ENCODE measurements at regions not wholly inside any gene's neighbourhood (a gene's known extent, or its start where the extent isn't known, plus 50 kb on each side); places are given as distances from the start of the nearest gene placed in this dataset.
A peak's percentile ranks its signal among the peaks of the same experiment; 100 is the strongest.
"Not testable (repeated sequence)": the region's sequence is repeated elsewhere in the genome, so short reads cannot be mapped to it uniquely, and the experiment has no call there.

DNA sequence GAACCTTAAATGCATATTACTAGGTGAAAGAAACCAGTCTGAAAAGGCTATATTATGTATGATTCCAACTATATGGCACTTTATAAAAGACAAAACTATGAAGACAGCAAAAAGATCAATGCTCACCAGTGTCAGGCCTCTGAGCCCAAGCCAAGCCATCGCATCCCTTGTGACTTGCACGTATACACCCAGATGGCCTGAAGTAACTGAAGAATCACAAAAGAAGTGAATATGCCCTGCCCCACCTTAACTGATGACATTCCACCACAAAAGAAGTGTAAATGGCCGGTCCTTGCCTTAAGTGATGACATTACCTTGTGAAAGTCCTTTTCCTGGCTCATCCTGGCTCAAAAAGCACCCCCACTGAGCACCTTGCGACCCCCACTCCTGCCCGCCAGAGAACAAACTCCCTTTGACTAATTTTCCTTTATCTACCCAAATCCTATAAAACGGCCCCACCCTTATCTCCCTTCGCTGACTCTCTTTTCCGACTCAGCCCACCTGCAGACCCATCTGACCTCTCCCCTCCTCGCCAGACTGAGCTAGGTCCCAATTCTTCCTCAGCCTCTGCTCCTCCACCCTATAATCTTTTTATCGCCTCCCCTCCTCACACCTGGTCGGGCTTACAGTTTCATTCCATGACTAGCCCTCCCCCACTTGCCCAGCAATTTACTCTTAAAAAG is 1239.5 kb downstream of the OLFM4 start:
- not testable (repeated sequence) for DNase-seq

DNA sequence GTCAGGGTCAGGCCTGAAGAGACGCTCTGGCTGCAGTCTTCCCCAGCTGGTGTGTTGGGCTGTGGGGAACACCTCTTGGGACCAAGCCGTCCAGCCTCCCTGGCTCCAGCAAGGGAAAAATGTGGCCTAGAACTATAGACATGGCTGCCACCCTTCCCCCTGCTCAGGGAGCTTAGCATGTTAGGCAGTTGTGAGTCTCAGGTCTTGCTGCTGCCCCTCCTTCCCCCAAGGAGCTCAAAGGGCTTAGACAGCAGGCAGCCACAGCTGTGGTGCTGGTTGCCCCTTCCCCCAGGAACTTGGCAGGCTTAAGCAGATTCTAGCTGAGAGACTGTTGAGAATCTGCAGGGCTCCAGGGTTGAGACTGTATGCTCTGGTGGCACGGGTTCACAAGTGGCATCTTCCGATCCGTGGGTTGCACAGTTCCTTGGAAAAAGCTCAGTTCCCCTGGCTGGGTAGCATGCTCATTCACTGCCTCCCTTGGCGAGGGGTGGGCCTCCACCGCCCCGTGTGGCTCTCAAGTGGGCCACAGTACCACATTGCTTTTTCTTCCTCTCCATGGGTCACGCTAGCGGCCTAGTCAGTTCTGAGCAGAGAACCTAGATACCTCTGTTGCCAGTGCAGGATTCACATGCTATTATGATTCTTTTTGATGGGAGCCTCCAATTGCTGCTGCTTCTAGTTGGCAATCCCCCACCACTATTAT is 1258.6 kb downstream of the OLFM4 start:
- DNase-seq: no peak

DNA sequence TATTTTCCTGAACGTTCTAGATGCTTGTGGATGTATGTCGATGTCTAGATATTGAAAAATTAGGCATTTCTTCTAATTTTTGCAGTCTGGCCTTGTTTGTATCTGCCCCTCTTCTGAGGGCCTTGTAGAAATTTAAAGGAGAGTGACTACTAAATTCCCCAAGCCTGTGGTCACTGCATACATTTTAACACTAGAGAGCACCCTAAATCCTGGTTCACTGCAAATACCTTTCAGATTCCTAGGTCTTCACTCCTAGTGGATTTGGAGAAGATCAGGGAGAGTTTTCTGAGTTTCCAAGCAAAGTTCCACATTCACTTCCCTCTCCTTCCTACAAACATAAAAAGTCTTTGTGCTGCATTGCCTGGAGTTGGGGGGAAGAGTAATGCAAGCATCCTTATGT is 1272.5 kb downstream of the OLFM4 start:
- no peak for DNase-seq

DNA sequence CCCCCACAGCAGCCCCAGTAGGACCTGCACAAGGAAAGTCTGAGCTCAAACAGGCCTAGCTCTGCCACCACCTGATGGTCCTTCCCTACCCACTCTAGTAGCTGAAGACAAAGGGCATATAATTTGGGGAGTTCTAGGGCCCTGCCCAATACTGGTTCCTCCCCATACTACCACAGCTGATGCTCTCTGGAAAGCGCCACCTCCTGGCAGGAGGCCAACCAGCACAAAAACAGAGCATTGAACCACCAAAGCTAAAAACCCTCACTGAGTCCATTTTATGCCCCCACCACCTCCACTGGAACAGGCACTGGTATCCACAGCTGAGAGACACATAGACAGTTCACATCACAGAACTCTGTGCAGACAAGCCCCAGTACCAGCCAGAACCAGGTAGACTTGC is 1276.8 kb downstream of the OLFM4 start:
- DNase-seq: no peak

DNA sequence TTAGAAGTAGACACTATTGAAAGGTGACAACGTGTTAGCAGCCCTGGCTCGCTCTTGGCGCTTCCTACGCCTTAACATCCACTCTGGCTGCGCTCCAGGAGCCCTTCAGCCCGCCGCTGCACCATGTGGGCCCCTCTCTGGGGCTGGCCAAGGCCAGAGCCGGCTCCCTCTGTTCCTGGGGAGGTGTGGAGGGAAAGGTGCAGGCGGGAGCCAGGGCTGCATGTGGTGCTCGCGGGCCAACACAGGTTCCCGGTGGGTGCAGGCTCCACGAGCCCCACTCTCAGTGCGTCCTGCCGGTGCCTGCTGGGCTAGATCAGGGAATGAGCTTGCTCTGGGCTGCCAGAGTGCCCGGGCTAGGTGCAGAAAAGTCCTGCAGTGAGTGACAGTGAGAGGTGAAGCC is 1284.3 kb downstream of the OLFM4 start:
- no peak for DNase-seq

DNA sequence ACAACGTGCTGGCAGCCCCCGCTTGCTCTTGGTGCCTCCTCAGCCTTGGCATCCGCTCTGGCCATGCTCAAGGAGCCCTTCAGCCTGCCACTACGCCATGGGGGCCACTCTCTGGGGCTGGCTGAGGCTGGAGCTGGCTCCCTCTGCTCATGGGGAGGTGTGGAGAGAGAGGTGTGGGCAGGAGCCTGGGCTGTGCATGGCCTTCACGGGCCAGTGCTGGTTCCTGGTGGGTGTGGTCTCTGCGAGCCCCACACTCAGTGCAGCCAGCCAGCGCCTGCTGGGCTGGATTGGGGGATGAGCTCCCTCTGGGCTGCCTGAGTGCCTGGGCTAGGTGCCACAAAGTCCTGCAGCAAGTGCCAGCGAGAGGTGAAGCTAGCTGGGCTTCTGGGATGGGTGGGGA is 1289.1 kb downstream of the OLFM4 start:
- no peak for DNase-seq

DNA sequence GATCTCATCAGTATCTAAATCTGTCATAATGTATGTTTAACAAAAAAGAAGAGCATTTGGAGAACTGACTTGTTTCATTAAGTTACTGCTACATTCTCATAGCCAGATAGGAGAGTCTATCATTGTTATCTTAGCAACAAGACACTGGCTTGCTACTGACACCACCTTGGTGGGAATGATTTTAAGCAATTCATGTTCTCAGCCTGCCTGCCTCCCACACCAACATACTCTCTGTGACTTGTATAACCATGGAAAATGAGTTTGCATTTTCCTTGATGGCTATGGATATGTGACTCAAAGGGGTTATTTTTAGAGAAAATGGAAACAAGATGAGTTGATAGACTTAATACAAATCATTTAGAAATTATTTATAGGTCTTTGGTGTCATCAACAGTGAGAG is 1308.9 kb downstream of the OLFM4 start:
- DNase-seq: no peak

DNA sequence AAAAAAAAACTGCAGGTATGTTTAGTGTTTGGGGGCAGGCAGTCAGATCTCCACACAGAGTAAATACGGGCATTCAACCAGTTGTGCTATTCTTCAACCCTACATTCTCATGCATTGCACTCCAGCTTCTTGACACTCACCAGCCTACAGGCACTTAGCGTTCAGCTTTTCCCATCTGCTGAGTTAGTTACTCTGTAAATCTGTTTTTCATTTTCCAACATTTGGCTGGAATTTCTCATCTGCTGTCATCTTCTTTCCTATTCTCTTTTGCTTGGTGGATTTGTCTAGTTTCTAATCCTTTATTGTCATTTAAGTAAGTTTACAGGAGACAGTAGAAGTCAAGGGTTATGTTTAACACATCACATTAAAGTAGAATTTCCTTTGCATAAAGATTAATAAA is 1318.9 kb downstream of the OLFM4 start:
- no peak for DNase-seq

DNA sequence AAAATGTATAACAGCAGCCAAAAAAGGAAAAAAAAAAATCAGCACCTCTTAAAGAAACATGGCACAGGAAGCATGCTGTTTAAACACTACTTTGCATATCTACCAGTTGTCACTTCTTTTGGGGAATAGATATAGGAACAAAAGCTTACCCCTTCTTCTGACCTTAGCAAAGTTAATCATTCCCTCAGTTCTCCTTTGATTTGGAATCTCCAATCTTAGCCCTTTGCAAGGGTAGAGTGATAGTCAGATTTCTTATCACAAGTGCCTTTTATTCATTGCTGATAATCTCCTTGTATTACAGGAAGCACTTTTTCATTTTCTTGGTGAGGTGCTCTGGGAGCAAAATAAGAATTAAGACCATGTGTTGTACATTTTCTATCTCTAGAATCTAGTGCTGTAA is 1327.6 kb downstream of the OLFM4 start:
- no peak for DNase-seq

DNA sequence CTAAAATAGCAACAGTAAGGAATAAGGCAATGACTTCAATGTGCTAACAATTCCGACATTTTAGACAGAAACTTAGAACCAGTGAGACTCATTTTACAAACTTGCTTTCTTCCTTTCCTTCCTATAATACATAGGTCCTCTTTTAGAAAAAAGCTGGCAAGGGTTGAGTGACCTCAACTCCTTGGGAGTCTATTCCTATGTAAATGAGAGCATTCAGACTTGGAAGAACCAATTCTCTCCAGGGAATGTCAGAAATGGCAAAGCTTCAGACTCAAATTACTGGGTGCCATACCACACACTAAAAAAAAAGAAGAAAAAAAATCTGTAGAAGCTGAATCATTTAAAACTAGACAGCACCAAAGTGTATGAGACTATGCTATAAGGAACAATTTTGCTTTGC is 1328.2 kb downstream of the OLFM4 start:
- DNase-seq: no peak

DNA sequence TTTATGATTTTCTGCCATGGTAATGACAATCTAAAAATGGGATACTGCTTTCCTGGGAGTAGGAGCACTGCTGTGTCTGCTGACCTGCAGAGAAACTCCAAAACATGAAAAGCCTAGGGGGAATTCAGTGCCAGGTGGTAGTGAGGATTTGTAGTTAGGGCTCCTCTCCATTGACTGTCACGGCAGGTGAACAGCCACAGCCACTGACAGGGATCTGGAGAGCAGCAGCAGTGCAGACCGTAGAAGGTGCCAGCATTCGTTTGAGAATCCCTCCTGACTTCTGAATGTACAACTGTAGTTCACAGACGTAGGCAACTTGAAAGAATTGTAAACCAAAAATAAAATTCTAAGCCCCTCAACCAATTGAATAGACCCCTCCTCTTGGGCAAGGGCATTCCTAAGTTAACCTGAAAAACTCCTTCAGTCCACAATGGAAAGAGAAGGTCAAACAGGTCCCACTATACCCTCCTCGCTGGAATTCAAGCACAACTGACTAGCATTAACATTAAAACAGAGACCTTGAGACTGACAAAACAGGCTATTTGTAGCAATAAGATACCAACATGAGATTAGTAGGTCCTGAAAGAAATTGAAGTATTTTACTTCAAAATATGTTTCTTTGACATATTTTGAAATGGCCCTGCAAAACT is 1328.8 kb downstream of the OLFM4 start:
- DNase-seq: no peak

DNA sequence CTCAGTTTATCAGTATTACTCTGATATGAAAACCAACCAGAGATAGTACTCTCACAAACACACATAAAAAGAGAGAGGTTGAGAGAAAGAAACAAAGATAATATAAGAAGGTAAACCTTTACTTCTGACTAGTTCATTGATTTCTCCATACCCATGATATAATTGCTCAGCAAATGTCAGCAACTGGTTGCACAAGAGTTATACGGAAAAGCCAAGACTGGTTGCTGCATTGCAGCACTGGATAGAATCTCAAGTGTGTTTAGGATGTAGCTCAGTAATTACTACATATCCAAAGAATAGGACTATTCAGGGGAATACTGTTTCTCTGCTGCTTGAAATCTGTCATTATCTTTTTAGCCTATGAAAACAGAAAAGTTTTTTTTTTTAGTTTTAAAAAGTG is 1332.8 kb downstream of the OLFM4 start:
- DNase-seq: no peak

DNA sequence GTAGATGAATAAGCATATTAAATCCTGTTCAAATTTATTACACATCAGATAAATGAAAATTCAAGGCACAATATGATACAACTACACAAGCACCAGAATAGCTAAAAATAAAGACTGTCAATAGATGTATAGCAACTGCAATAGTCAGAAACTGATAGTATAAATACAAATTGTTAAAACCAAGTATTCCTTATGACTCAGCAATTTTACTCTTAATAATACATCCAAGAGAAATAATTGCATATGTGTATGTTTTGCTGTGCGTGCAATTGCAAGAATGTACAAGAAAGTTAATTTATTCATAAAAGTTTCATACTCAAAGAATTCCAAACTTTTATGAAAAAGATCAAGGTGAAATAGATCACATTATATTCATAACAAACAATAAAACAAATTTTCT is 1338.1 kb downstream of the OLFM4 start:
- DNase-seq: no peak

DNA sequence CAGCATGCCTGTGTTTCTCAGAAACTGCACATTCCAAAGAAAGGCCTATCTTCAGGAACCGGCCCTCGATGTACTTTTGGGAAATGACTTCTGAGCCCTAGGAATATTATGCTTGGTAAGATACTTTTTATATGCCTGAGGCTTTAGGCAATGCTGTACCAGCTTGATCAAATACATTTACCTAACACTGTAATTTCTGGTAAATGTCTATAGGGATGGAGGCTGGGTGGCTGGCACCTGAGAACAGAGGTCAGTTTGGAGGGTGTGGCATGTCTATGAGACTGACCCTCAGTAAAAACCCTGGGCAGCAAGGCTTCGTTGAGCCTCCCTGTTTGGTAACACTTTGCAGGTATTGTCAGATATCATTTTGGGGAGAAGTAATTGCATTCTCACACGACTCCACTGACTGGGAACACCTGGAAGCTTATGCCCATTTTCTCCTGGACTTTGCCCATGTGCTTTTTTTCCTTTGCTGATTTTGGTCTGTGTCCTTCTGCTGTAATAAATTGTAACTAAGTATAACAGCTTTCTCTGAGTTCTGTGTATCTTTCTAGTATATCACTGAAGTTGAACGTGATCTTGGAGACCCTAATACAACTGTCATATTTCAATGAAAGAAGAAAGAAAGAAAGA is 1339.1 kb downstream of the OLFM4 start:
- DNase-seq: no peak

DNA sequence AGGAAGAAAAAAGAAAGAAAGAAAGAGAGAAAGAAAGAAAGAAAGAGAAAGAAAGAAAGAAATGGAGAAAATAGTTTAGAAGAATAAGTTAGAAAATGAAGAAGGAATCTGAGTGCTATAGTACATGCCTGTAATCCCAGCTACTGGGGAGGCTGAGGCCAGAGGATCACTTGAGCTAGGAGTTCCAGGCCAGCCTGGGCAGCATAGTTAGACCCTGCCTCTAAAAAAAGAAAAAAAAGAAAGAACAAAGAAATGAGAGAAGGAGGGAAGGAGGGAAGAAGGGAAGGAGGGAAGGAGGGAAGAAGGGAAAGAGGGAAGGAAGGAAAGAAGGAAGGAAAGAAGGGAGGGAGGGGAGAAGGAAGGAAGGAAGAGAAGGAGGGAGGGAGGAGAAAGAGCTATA is 1339.8 kb downstream of the OLFM4 start:
- no peak for DNase-seq

DNA sequence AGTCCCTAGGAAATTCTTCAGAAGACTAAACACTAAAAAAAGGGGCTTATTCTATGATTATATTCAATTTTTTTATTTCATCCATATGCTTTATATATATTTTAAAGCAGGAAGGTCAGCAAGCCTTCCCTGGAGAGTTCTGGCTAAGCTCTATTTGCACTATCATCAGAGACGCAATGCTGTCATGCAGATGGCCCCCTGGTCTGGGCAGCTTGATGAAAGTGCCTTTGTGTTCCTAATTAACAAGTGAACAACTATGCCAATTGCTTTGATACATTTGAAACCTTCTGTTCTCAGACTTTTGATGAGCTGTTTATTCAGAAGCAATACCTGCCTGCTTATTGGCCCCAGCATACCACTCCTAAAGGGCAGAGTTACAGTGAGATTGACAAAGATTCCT is 1344.6 kb downstream of the OLFM4 start:
- DNase-seq: peak; percentile 85 to 87

DNA sequence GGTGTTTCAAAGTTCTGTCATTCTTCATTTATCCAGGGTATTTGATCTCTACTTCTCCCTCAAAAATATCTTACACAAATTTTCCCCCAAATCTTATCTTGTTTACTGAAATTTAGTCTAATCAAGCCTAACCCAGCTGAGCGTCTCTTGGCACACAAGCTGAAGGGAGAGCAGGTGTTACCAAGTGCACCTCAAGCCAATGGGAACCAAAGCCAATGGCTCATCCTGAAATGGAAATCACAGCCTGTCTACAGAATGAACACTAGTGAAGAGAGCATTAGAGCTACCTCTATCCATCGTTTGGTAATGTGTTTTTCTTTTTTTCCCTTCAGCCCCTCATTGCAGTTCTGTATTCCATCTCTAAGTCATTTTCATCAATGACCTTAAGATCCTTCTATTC is 1350.8 kb downstream of the OLFM4 start:
- DNase-seq: no peak

DNA sequence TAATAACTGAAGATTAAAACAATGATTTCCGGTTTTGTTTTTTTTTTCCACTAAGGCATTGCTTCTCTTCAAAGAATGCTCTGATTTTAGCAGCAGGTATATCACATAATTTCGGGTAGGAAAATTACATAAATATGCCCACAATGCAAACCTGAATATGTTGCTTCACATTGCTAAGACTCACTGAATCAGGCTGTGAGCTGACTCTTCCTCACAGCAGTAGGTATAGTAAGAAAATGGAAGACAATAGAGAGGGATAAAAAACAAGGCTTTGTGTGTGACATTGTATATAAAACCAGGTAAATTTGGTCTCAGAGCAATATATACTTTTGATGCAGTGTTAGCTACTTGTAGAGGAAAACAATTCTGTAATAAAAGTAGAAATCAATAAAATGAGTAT is 1355.0 kb downstream of the OLFM4 start:
- no peak for DNase-seq

DNA sequence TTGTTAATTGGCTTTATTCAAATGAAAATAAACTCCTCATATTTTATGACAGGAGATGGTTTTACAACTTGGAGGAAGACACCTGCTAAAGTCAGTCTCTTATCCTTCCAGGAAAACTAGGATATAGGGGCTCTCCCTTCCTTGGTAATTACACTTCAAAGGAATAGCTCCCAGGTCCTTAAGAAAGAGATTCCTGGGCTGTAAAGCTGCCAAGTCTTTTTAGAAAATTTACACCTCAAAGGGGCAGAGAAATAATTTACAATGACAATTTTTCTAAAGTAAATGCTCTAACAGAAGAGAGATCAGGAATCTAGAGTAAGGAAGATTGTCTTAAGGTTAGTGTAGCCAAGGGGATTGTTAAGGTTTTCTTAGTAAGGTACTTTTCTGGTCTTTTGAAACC is 1359.0 kb downstream of the OLFM4 start:
- DNase-seq: no peak

DNA sequence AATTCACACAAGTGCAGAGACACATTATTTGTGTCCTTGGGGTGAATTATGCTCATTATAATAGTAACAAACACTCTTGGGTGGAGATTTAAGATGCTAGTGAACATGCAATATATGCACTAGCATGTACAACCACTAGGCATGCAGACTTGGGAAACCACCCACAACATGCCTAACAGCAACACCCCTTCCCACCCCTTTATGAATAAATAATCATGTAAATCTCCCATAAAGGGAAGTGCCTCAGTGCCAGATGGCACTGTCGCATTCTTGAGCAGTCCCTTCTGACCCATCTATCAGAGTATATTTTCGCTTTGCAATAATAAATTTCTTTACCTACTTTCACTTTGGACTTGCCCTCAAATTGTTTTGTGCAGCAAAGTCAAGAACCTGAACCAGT is 1362.2 kb downstream of the OLFM4 start:
- DNase-seq: no peak

DNA sequence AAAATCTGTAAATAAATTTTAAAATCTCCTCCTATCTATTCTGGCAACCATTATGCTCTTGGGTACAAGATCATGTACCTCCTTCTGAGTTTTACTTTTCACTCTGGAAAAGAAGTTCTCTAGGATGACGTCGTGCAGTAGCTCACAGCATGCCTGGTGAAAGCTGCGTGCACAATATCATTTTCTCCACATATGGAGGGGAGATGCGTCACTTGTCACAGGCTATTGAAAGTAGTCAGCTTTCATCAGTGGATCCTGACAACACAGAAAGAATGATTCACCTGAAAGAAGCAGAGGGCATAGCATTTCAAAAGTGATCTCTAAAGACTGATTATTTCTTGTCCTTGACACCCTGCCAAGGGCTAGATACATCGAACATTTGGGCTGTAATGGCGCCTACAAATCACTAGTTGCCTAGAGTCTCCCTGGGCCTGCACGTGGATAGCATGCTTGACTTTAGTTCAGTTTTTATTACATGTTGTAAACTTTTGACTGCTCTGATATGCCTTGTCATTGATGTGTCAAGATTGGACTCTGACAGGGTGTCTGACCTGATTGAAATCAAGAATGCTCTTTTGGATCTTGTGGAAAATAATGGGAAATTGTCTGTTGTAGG is 1365.6 kb downstream of the OLFM4 start:
- DNase-seq: no peak

DNA sequence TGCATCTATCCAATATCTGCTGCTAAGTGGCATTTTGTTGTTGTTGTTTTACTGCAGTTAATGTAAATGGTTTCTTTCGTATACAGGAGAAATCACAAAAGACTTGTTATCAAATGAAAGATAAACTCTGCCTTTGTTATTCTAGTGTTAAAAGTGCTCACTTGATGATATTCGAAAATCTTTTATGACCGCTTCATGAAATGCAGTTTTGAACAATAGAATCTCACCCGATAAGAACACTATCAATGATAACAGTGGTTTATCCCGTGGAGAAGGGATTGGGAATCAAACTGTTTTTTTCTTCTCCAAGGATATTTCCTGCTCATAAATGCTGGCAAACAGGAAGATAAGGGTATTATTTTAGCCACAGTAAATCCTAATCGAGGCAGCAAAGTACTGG is 1366.3 kb downstream of the OLFM4 start:
- DNase-seq: no peak

DNA sequence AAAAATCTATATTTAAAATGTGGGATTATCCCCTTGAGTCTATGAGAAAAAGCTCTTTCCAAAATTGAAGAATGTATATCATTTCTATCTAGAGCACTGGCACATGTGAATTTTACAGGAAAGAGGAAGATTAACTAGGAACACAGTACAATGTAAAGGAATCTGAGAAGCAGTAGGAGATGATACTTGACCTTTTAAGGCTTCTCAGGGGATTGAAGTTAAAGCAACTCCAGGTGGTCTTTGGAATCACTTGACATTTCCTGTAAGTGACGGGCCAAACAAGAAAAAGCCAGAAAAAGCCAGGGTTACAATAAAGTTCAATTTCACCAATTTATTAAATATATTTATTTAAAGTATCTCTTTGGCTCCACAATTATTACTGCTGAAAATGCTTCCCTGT is 1373.9 kb downstream of the OLFM4 start:
- DNase-seq: no peak

Measured in NCI-H1930 (cell line).